CD1c-positive myeloid dendritic cell (primary cell): ENCODE measurements at regions not wholly inside any gene's neighbourhood (a gene's known extent, or its start where the extent isn't known, plus 50 kb on each side); places are given as distances from the start of the nearest gene placed in this dataset.
A peak's percentile ranks its signal among the peaks of the same experiment; 100 is the strongest.
"Not testable (repeated sequence)": the region's sequence is repeated elsewhere in the genome, so short reads cannot be mapped to it uniquely, and the experiment has no call there.

ENCODE experiments used
- DNase-seq: peaks from one replicate; pipeline ENCODE4 v3.0.0-alpha.2; 2016; ENCODE audit errors: extremely low spot score

- no peak for DNase-seq
Measured at GRCh38 chr22:45061332-45061731, 51.5 kb upstream of the PHF21B start.

- DNase-seq: peak; percentile 32
Measured at GRCh38 chr22:45064313-45065278, 54.8 kb upstream of the PHF21B start.

- DNase-seq: no peak
Measured at GRCh38 chr22:45065726-45066125, 55.9 kb upstream of the PHF21B start.

- DNase-seq: no peak
Measured at GRCh38 chr22:45067731-45068130, 57.9 kb upstream of the PHF21B start.

GRCh38 chr22:45069925-45070324 is 60.1 kb upstream of the PHF21B start:
- DNase-seq: no peak

GRCh38 chr22:45071618-45072017 is 61.8 kb upstream of the PHF21B start:
- DNase-seq: no peak

GRCh38 chr22:45072322-45072903 is 62.6 kb upstream of the PHF21B start:
- peak; percentile 6 for DNase-seq

GRCh38 chr22:45073064-45073463 is 63.3 kb upstream of the PHF21B start:
- no peak for DNase-seq

GRCh38 chr22:45077286-45077685 is 67.5 kb upstream of the PHF21B start:
- DNase-seq: no peak

GRCh38 chr22:45077826-45078334 is 68.1 kb upstream of the PHF21B start:
- DNase-seq: no peak

GRCh38 chr22:45082795-45083194 is 73.0 kb upstream of the PHF21B start:
- peak; percentile 23 for DNase-seq

- DNase-seq: no peak
Measured at GRCh38 chr22:45083659-45084305, 74.0 kb upstream of the PHF21B start.

- no peak for DNase-seq
Measured at GRCh38 chr22:45084400-45084920, 74.7 kb upstream of the PHF21B start.

- DNase-seq: no peak
Measured at GRCh38 chr22:45087802-45088201, 75.9 kb upstream of the NUP50 start.

GRCh38 chr22:45088576-45088975 is 75.1 kb upstream of the NUP50 start:
- DNase-seq: no peak

- DNase-seq: no peak
Measured at GRCh38 chr22:45090497-45090910, 73.2 kb upstream of the NUP50 start.

- no peak for DNase-seq
Measured at GRCh38 chr22:45091254-45091854, 72.4 kb upstream of the NUP50 start.

GRCh38 chr22:45091875-45092274 is 71.8 kb upstream of the NUP50 start:
- DNase-seq: not testable (repeated sequence)

GRCh38 chr22:45092644-45093043 is 71.1 kb upstream of the NUP50 start:
- DNase-seq: no peak

- DNase-seq: no peak
Measured at GRCh38 chr22:45093609-45094008, 70.1 kb upstream of the NUP50 start.

GRCh38 chr22:45094081-45094720 is 69.5 kb upstream of the NUP50 start:
- no peak for DNase-seq
